IMR-90 (cell line): ENCODE measurements at regions not wholly inside any gene's neighbourhood (a gene's known extent, or its start where the extent isn't known, plus 50 kb on each side); places are given as distances from the start of the nearest gene placed in this dataset.

Experiments used
- ATAC-seq: fragments of 200-7000 bp; cut with Tn5 transposase; 2 replicates; pipeline ENCODE4 v1.9.1; 2020; ENCODE audit warnings: low read depth, mild to moderate bottlenecking, moderate library complexity
- BruUV-seq: library from RNA; stranded (reverse); fragments of 400-500 nt; replicated peaks from 2 replicates; lab custom pipeline; 2021; lab: Mats Ljungman, UMichigan
- CTCF ChIA-PET: fragments of 300-600 bp; formaldehyde crosslinking; extraction: SDS; loops from one replicate; lab custom pipeline; 2021; ENCODE audit warnings: antibody characterized with exemption; lab: Yijun Ruan, JAX
- POLR2A ChIA-PET: fragments of 300-600 bp; sonication (Branson Sonifier 250); formaldehyde crosslinking; loops from one replicate; lab custom pipeline; 2022; ENCODE audit warnings: antibody characterized with exemption; ENCODE audit not compliant: unreplicated experiment; lab: Charles Lee
- DNase-seq: peaks from one replicate; pipeline ENCODE4 v3.0.0; 2013
- H2AFZ ChIP-seq: replicated peaks from 2 replicates; pipeline ENCODE3; 2013; ENCODE audit warnings: low read length, mild to moderate bottlenecking; ENCODE audit not compliant: poor library complexity
- H2AK5ac ChIP-seq: 2 replicates; pipeline ENCODE4 v1.6.1; 2013; ENCODE audit warnings: low read depth, low read length, inconsistent platforms
- H2AK9ac ChIP-seq: replicated peaks from 2 replicates; pipeline ENCODE3; 2013; ENCODE audit warnings: mild to moderate bottlenecking, low read depth, low read length, moderate library complexity; ENCODE audit not compliant: poor library complexity
- H2BK120ac ChIP-seq: 2 replicates; pipeline ENCODE4 v1.6.1; 2013; ENCODE audit warnings: low read depth, low read length, inconsistent platforms
- H2BK15ac ChIP-seq: 3 replicates; pipeline ENCODE4 v1.6.1; 2013; ENCODE audit warnings: low read depth, low read length, inconsistent platforms
- H2BK20ac ChIP-seq: 2 replicates; pipeline ENCODE4 v1.6.1; 2013; ENCODE audit warnings: low read depth, mild to moderate bottlenecking, inconsistent platforms, low read length, moderate library complexity
- H2BK5ac ChIP-seq: 2 replicates; pipeline ENCODE4 v1.6.1; 2013; ENCODE audit warnings: mild to moderate bottlenecking, low read depth, low read length, inconsistent platforms; ENCODE audit not compliant: poor library complexity, severe bottlenecking
- H3K14ac ChIP-seq: replicated peaks from 2 replicates; pipeline ENCODE4 v1.6.1; 2013; ENCODE audit warnings: low read depth, low read length, inconsistent platforms
- H3K18ac ChIP-seq: 2 replicates; pipeline ENCODE4 v1.6.1; 2013; ENCODE audit warnings: low read depth, low read length, control low read depth
- H3K23ac ChIP-seq: 2 replicates; pipeline ENCODE4 v1.6.1; 2013; ENCODE audit warnings: low read depth, low read length, inconsistent platforms
- H3K27ac ChIP-seq: 2 replicates; pipeline ENCODE4 v1.5.1; 2013; ENCODE audit warnings: mild to moderate bottlenecking, control low read depth, low read length; ENCODE audit not compliant: insufficient read depth
- H3K27me3 ChIP-seq: 2 replicates; pipeline ENCODE4 v1.6.1; 2013; ENCODE audit warnings: low read length; ENCODE audit not compliant: control insufficient read depth, insufficient read depth
- H3K36me3 ChIP-seq: 2 replicates; pipeline ENCODE4 v1.6.1; 2013; ENCODE audit warnings: low read length, mixed read lengths; ENCODE audit not compliant: control insufficient read depth, insufficient read depth
- H3K4ac ChIP-seq: 2 replicates; pipeline ENCODE4 v1.6.1; 2013; ENCODE audit warnings: low read depth, low read length, inconsistent platforms
- H3K4me1 ChIP-seq: 2 replicates; pipeline ENCODE4 v1.6.1; 2013; ENCODE audit warnings: low read length, mixed read lengths; ENCODE audit not compliant: control insufficient read depth, insufficient read depth
- H3K4me2 ChIP-seq: 2 replicates; pipeline ENCODE4 v1.6.1; 2013; ENCODE audit warnings: low read depth, mild to moderate bottlenecking, control low read depth, low read length, moderate library complexity
- H3K4me3 ChIP-seq: 2 replicates; pipeline ENCODE4 v1.5.1; 2013; ENCODE audit warnings: low read depth, mild to moderate bottlenecking, control low read depth, low read length, moderate library complexity; ENCODE audit not compliant: insufficient read depth
- H3K56ac ChIP-seq: 2 replicates; pipeline ENCODE4 v1.6.1; 2013; ENCODE audit warnings: low read length, inconsistent platforms; ENCODE audit not compliant: insufficient read depth; ENCODE audit errors: extremely low read depth
- H3K79me1 ChIP-seq, 2 experiments: 2 replicates each; pipeline ENCODE4 v1.6.1; 2013; ENCODE audit warnings: low read length in 2 of 2, inconsistent platforms in 1 of 2, low read depth in 1 of 2
- H3K9ac ChIP-seq: 2 replicates; pipeline ENCODE4 v1.6.1; 2013; ENCODE audit warnings: low read depth, low read length, control low read depth
- H3K9me1 ChIP-seq: 2 replicates; pipeline ENCODE4 v1.6.1; 2013; ENCODE audit warnings: low read length, inconsistent platforms; ENCODE audit not compliant: insufficient read depth
- H3K9me3 ChIP-seq: 2 replicates; pipeline ENCODE4 v1.6.1; 2013; ENCODE audit warnings: low read length; ENCODE audit not compliant: control insufficient read depth, insufficient read depth
- H4K20me1 ChIP-seq: 2 replicates; pipeline ENCODE4 v1.6.1; 2013; ENCODE audit warnings: low read length, inconsistent platforms; ENCODE audit not compliant: insufficient read depth
- H4K5ac ChIP-seq: 2 replicates; pipeline ENCODE4 v1.6.1; 2013; ENCODE audit warnings: mild to moderate bottlenecking, low read depth, low read length, control low read depth
- H4K8ac ChIP-seq, 2 experiments: 2 replicates each; pipeline ENCODE4 v1.6.1; 2013; ENCODE audit warnings: low read depth in 2 of 2, low read length in 2 of 2, control low read depth in 1 of 2, inconsistent platforms in 1 of 2
- H4K91ac ChIP-seq: 2 replicates; pipeline ENCODE4 v1.6.1; 2013; ENCODE audit warnings: low read depth, low read length, inconsistent platforms; ENCODE audit not compliant: insufficient read depth
- BHLHE40 ChIP-seq: fragments of 150-350 bp; IDR thresholded peaks from 2 replicates; pipeline ENCODE4 v1.6.1; 2016; ENCODE audit warnings: mild to moderate bottlenecking, low read depth, low read length
- CEBPB ChIP-seq: IDR thresholded peaks from 2 replicates; pipeline ENCODE4 v1.6.1; 2012; ENCODE audit warnings: low read depth, low read length, improper control_type of control experiment
- CHD1 ChIP-seq: IDR thresholded peaks from 2 replicates; pipeline ENCODE4 v1.6.1; 2012; ENCODE audit warnings: low read depth, low read length, improper control_type of control experiment
- CTCF ChIP-seq: conservative IDR thresholded peaks from 2 replicates; pipeline ENCODE4 v1.5.1; 2012; ENCODE audit warnings: mild to moderate bottlenecking, low read depth, low read length, improper control_type of control experiment
- FOS ChIP-seq: fragments of 150-350 bp; IDR thresholded peaks from 2 replicates; pipeline ENCODE4 v1.6.1; 2016; ENCODE audit warnings: low read depth, low read length
- MAFK ChIP-seq: IDR thresholded peaks from 2 replicates; pipeline ENCODE4 v1.6.1; 2012; ENCODE audit warnings: low read depth, low read length, improper control_type of control experiment
- MAZ ChIP-seq: IDR thresholded peaks from 2 replicates; pipeline ENCODE4 v1.6.1; 2012; ENCODE audit warnings: low read depth, mild to moderate bottlenecking, low read length, improper control_type of control experiment, moderate library complexity, borderline replicate concordance
- MXI1 ChIP-seq: IDR thresholded peaks from 2 replicates; pipeline ENCODE4 v1.6.1; 2012; ENCODE audit warnings: low read depth, mild to moderate bottlenecking, low read length, moderate library complexity, borderline replicate concordance
- NFE2L2 ChIP-seq: fragments of 150-350 bp; IDR thresholded peaks from 2 replicates; pipeline ENCODE4 v1.6.1; 2016; ENCODE audit warnings: low read depth, mild to moderate bottlenecking, low read length
- POLR2A ChIP-seq: IDR thresholded peaks from 2 replicates; pipeline ENCODE4 v1.6.1; 2012; ENCODE audit warnings: mild to moderate bottlenecking, low read depth, low read length
- RAD21 ChIP-seq: IDR thresholded peaks from 2 replicates; pipeline ENCODE4 v1.6.1; 2012; ENCODE audit warnings: low read length, improper control_type of control experiment
- RCOR1 ChIP-seq: IDR thresholded peaks from 2 replicates; pipeline ENCODE4 v1.6.1; 2012; ENCODE audit warnings: mild to moderate bottlenecking, low read length, improper control_type of control experiment; ENCODE audit not compliant: insufficient replicate concordance
- RFX5 ChIP-seq: IDR thresholded peaks from 2 replicates; pipeline ENCODE4 v1.8.0; 2012; ENCODE audit warnings: low read depth, mild to moderate bottlenecking, low read length, moderate library complexity
- SMC3 ChIP-seq: fragments of 150-350 bp; IDR thresholded peaks from 2 replicates; pipeline ENCODE4 v1.6.1; 2016; ENCODE audit warnings: low read depth, mild to moderate bottlenecking, antibody characterized with exemption, low read length, moderate library complexity
- USF2 ChIP-seq: fragments of 150-350 bp; IDR thresholded peaks from 2 replicates; pipeline ENCODE4 v1.6.1; 2017; ENCODE audit warnings: mild to moderate bottlenecking, antibody characterized with exemption, low read length, low read depth
- WGBS, 2 experiments: methylation state at CpG; one replicate each; pipeline versions ENCODE4 v1.1.5 to v1.1.7; 2013; ENCODE audit warnings: missing lambda C conversion rate in 2 of 2; ENCODE audit not compliant: insufficient read length in 1 of 2; ENCODE audit errors: extremely low coverage in 2 of 2; 5-methylcytosine and 5-hydroxymethylcytosine counted together
- dilution Hi-C: fragments of 300-500 bp; cut with HindIII; formaldehyde crosslinking; loops from one replicate; pipeline ENCODE4 v1.14.3; 2018; ENCODE audit warnings: low sequenced_read_pairs; ENCODE audit not compliant: unreplicated experiment
- in situ Hi-C: fragments of 300-500 bp; cut with MboI; formaldehyde crosslinking; loops from 3 replicates; pipeline ENCODE4 v1.14.3; 2019; ENCODE audit warnings: low sequenced_read_pairs, inconsistent platforms, mixed read lengths
- intact Hi-C: fragments of 100-400 bp; cut with micrococcal nuclease; formaldehyde crosslinking; loops from 2 replicates; pipeline ENCODE4 v1.10.0; 2022
- TF ChIP-seq, protein P1 (sequence below): fragments of 150-350 bp; IDR thresholded peaks from 2 replicates; pipeline ENCODE4 v1.6.1; 2016; ENCODE audit warnings: low read depth, mild to moderate bottlenecking, low read length, moderate library complexity, borderline replicate concordance

- Histone ChIP-seq H3K27me3 (no peaks in the 10 kb centered on the region; the same call in 1 of the 2 replicates), H3K36me3 (no peaks in the 10 kb centered on the region), H3K9ac (no peak overlapping the region), H2AK9ac (no peak overlapping the region), H2BK15ac (no peak overlapping the region), H3K4me2 (no peak overlapping the region), H4K8ac (no peak overlapping the region), H3K18ac (no peak overlapping the region), H3K4me1 (no peaks in the 10 kb centered on the region), H2AK5ac (no peak overlapping the region), H3K56ac (no peak overlapping the region), H3K4ac (no peak overlapping the region), H3K9me3 (no peaks in the 10 kb centered on the region), H3K23ac (no peak overlapping the region), H3K79me1 (no peaks in the 10 kb centered on the region), H3K27ac (no peak overlapping the region), H2AFZ (no peak overlapping the region), H2BK120ac (no peak overlapping the region), H4K91ac (no peak overlapping the region), H2BK20ac (no peak overlapping the region), H3K14ac (no peak overlapping the region), H4K5ac (no peak overlapping the region), H3K9me1 (no peaks in the 10 kb centered on the region), H2BK5ac (no peak overlapping the region), H3K4me3 (no peak overlapping the region), H4K20me1 (no peaks in the 10 kb centered on the region)
- POLR2A ChIA-PET = no interaction called here
- TF ChIP-seq FOS (no peak), RFX5 (no peak), CHD1 (no peak), RAD21 (no peak), BHLHE40 (no peak), NFE2L2 (no peak), MAFK (no peak), CEBPB (no peak), MAZ (no peak), USF2 (no peak), SMC3 (no peak), POLR2A (no peak), RCOR1 (no peak), MXI1 (no peak), CTCF (no peak)
- TF ChIP-seq, protein P1, sequence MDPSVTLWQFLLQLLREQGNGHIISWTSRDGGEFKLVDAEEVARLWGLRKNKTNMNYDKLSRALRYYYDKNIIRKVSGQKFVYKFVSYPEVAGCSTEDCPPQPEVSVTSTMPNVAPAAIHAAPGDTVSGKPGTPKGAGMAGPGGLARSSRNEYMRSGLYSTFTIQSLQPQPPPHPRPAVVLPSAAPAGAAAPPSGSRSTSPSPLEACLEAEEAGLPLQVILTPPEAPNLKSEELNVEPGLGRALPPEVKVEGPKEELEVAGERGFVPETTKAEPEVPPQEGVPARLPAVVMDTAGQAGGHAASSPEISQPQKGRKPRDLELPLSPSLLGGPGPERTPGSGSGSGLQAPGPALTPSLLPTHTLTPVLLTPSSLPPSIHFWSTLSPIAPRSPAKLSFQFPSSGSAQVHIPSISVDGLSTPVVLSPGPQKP = no peak
- dilution Hi-C loops (no loop called here), in situ Hi-C loops (no loop called here), intact Hi-C loops (no loop called here)
- WGBS, 2 experiments = 43% methylated on average over 1 of the region's 3 CpGs; no CpG with 5 or more reads in 1 of the 2 experiments
- no peak for ATAC-seq
- CTCF ChIA-PET = no interaction called here
- no peak for DNase-seq
- no TSS peak for BruUV-seq
These were observed 126.1 kb upstream of the HAPLN1 start for GRCh38 chr5:83846624-83847350.
